Limb (tissue), 2 donors: ENCODE measurements at regions not wholly inside any gene's neighbourhood (a gene's known extent, or its start where the extent isn't known, plus 50 kb on each side); places are given as distances from the start of the nearest gene placed in this dataset.

Source experiments
- DNase-seq, 2 donors: peaks; one replicate each; pipeline ENCODE4 v3.0.0-alpha.2; 2016; ENCODE audit errors: extremely low spot score in 2 of 2

DNA sequence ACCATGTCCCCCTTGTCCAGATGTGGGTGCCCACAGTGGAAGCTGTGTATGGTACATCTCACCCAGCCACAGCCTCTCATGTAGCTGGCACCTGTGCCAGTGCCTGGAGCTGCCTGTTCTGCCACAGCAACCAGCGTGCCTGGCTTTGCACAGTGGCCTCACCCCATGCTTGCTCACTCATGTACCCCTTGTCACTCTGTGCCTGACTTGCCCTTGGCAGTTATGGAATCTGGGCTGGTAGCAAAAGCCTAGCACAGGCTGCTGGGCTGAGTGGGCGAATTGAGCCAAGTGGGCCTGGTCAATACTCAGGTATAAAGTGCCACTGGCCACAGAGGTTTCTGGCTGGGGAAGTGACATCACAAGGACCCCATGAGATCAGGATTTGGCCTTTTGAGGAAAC, 264.2 kb downstream of the INSC start:
- DNase-seq: no peak

DNA sequence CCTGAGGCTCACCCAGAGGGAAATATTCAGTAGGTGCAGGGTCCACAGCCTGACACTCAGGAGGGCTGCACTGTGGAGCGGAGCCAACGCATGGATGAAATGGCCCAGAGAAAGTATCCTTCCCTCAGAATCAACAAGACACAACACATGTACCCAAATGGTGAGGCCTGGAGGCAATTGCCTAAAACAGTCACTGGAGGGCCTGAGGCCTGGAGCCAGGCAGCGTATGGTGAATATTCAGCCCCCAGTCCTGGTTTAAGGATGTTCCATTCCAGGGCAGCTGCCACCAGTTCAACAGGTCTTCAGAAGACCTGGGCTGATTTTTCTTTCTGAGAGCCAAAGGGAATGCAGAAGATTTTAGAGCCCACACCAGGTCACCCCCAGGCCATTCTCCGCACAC, 264.8 kb downstream of the INSC start:
- no peak for DNase-seq

DNA sequence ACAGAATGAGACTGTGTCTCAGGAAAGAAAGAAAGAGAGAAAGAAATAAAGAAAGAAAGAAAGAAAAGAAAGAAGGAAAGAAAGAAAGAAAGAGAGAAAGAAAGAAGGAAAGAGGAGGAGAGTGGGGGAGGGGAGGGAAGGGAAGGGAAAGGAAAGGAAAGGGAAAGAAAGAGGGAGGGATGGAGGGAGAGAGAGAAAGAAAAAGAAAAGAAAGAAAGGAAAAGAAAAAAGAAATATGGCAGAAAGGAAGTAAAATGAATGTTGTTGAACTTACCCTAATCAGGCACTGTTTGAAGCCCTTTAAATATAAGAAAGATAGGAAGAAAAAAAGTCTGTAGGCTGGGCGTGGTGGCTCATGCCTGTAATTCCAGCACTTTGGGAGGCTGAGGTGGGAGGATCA, 276.1 kb downstream of the INSC start:
- DNase-seq: no peak

- DNase-seq: no peak
Measured at GRCh38 chr11:15396778-15397177, 282.1 kb downstream of the INSC start.

GRCh38 chr11:15406851-15407351, 292.2 kb downstream of the INSC start:
- no peak for DNase-seq

DNA sequence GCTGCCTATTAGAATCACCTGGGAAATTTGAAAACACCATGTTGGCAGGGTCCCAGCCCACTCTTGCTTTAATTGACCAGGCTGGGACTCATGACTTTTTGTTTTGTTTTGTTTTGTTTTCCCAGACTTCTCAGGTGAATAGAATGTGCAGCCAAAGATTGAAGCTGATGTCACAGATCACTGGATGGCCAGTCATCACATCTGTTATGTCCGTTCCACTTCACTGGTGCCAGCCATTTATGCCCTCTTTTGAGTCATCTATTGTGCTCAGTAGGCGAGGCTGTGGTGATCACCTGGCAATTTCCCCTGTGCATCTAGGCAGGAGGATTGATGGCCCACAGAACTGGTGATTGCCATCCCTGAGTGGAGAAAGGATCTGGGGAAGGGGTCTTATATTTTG, 297.3 kb downstream of the INSC start:
- DNase-seq: no peak

DNA sequence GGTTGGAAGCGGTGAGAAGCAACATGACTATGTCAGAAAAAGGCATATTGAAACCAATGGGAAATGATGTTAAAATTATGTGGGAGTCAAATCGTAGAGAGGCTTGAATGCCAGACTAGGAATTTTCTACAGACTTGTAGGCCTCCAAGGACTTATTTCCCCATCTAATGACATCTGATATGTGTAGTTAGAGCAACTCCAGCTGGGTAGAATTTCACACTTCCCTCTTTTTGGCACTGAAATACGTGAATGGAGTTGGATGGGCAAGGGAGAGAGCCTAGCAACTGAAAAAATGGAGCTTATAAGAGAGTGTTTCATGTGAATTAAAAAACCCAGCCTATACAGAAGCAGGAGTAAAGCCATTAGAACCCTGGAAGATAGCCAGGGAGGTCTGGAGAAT, 304.2 kb downstream of the INSC start:
- peak in 1 of 2 donors; percentile 53 for DNase-seq

GRCh38 chr11:15419696-15420095, 305.0 kb downstream of the INSC start:
- no peak for DNase-seq

DNA sequence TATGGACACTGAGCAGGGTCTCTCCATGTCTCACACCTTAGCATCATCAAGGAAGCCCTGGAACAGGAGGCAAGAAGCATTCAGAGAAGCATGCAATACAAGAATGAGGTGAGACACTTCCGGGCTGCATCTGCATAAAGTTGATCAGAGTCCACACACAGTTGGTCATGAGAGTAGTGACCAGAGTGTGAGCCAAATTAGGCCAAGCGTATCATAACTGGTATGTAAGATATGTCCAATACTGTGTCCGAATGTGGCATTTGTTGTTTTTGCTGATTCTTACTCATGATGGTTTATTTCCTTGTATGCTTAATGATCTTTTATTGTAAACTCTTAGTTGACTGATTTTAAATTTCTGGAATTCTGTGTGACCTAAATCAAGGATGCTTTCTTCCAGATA, 315.7 kb downstream of the INSC start:
- no peak for DNase-seq

DNA sequence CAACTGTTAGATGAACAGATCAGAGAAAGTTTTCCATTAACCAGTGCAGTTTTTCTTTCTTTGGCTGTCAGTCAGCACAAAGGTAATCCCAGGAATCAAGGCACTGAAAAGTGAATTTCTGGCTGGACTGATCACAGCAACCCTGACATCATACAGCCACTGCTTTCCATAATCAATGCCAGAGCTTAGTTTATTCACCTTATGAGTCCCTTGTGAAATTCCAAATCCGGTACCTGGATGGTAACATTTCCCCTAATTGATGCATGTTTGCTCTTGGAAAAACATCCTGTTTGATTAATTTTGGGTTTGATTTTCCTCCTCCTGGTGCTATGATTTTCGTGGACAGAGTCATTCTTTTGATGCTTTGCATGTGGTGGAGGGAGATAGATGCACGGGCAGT, 319.8 kb downstream of the INSC start:
- no peak for DNase-seq

GRCh38 chr11:15446315-15446714, 331.6 kb downstream of the INSC start:
- DNase-seq: no peak

DNA sequence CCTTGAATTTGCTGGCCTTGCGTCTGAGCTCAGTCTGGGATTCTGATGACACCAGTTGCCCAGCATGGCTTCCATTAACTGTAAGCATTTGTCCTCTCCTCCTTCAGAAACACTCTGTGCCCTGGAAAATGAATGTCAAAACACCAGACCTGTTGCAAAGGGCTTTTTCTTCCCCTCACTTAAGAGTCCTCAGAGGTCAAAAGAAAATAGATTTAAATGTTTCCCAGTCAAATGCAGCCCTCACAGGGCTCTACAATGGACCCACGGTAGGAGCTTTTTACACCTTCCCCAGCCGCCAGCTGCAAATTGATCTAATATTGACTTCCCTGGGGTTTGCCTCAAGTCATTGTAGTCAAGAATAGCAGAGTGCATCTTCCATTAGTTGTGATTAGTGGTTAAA, 332.2 kb downstream of the INSC start:
- DNase-seq: no peak

DNA sequence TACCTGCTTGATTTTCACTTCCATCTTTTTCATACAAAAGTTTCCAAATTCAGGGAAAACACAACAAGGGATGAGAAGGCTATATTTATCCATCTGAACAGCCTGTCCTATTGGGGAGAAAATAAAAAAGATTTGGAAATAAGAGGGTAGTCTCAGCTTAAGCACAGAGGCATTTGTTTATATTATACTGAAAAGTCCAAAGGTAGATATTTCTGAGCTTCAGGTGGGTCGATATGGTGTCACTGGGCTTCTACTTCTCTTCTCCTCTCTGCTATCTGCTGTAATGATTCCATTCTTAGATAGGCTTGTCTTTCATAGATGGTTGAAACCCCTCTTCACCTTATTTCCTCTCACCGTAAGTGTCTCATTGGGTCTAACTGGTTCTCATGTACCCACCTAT, 337.0 kb downstream of the INSC start:
- DNase-seq: no peak

DNA sequence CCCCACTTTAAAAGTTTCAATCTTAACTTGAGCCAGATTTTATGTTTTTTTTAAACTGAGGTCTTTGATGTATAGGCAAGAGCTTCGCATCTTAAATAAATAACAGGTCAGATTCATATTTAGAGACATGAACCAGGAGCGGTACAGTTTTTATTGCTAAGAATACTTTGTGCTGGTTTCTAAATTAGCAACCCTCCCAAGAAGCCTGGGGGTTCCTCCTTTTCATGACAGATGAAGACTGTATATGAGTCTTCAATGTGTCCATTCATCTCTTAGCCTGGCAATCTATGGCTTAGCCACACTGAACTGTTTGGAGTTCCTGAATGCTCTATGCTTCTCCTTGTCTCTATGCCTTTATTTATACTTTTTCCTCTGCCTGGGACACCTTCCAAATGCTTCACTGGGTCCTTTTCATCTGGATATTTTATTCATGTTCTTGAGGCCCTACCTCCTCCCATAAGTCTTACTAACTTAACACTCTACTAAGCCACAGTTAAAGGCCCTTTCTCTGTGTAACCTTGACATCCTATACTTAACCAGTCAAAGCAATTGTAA, 338.6 kb downstream of the INSC start:
- peak in 1 of 2 donors; percentile 13 for DNase-seq

DNA sequence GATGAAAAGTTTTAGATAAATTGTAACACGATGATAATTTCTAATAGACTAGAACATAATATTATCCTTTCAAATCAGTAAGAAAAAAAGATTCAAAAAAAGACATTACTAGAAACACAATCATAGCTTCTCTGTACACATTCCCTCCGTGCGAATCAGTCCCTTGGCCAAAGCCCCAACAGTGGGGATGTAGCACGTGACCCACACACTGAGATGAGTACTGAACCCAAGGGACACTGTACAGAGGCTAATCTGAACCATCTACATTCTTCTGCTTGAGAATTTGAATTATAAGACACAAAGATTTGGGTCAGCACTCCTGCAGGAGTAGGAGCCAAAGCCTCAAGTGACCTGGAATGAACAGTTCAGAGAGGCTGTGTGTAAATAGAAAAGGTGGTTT, 353.7 kb downstream of the INSC start:
- no peak for DNase-seq

- no peak for DNase-seq
Measured at GRCh38 chr11:15471048-15471894, 356.5 kb downstream of the INSC start.

- DNase-seq: no peak
Measured at GRCh38 chr11:15471895-15472799, 357.4 kb downstream of the INSC start.

GRCh38 chr11:15473954-15474837, 359.5 kb downstream of the INSC start:
- DNase-seq: no peak

DNA sequence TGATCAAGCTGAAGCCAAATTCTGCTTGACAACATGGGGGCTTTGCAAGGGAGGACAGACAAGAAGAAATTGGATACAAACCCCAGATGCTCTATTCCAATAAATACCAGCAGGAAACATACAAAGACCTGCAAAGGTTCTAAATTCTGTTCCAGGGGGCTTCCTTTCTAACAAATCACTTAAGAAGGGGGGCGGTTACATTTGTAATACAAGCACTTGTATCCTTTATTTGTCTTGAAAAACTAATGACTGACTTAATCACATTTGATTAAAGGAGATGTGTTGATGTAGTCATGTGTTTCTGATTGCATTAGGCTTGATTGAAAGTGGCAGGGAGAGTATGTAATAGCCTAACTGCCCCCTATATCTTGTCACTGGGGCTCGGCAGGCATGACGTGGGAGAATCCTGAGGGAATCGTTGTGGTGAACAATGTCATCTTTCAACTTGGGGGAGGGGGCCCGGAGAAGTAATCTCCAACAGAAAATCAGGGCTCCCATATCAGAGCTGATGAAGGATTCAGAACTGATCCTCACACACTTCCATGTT, 361.7 kb downstream of the INSC start:
- no peak for DNase-seq

- DNase-seq: no peak
Measured at GRCh38 chr11:15481871-15482270, 367.1 kb downstream of the INSC start.

GRCh38 chr11:15483205-15483604, 368.5 kb downstream of the INSC start:
- DNase-seq: no peak
